Activated T-cell treated with anti-CD3 and anti-CD28 coated beads, Interleukin-2, amount 50 U/mL, for 72 hours (primary cell): ENCODE measurements at regions not wholly inside any gene's neighbourhood (a gene's known extent, or its start where the extent isn't known, plus 50 kb on each side); places are given as distances from the start of the nearest gene placed in this dataset.
"Not testable (repeated sequence)": the region's sequence is repeated elsewhere in the genome, so short reads cannot be mapped to it uniquely, and the experiment has no call there.

ENCODE experiments used
- ATAC-seq, 2 donors: fragments of 150-1000 bp; cut with Tn5 transposase; replicated peaks in 1 of 2; 2 replicates each; pipeline ENCODE4 v1.10.0; 2021; ENCODE audit warnings: moderate library complexity in 2 of 2, mild to moderate bottlenecking in 1 of 2
- DNase-seq, 2 donors: peaks; one replicate each; pipeline ENCODE4 v3.0.0; 2021 to 2022; ENCODE audit warnings: mixed read lengths in 1 of 2
- H3K27ac Mint-ChIP-seq: one replicate; pipeline ENCODE4 v1.8.0; 2022; ENCODE audit warnings: mild to moderate bottlenecking, moderate library complexity, mixed read lengths
- H3K27me3 Mint-ChIP-seq: one replicate; pipeline ENCODE4 v1.8.0; 2022; ENCODE audit warnings: low read depth, mixed read lengths
- H3K36me3 Mint-ChIP-seq, 2 donors: one replicate each; pipeline ENCODE4 v1.8.0; 2022; ENCODE audit warnings: mixed read lengths in 2 of 2, mild to moderate bottlenecking in 1 of 2; ENCODE audit not compliant: insufficient read depth in 2 of 2
- H3K4me1 Mint-ChIP-seq: one replicate; pipeline ENCODE4 v1.8.0; 2022; ENCODE audit warnings: low read depth, mixed read lengths
- H3K4me3 Mint-ChIP-seq, 2 donors: one replicate each; pipeline ENCODE4 v1.8.0; 2022; ENCODE audit warnings: mild to moderate bottlenecking in 2 of 2, mixed read lengths in 2 of 2, moderate library complexity in 2 of 2
- H3K9me3 Mint-ChIP-seq, 2 donors: one replicate each; pipeline ENCODE4 v1.8.0; 2022; ENCODE audit warnings: mixed read lengths in 2 of 2

- Mint-ChIP-seq H3K4me1 (peaks cover 43% of the 10 kb centered on the region), H3K4me3 (no peak overlapping the region), H3K9me3 (peaks cover 0 to 2% of the 10 kb centered on the region in 2 donors), H3K36me3 (peaks cover 0 to 1% of the 10 kb centered on the region in 2 donors), H3K27me3 (peaks cover 20% of the 10 kb centered on the region), H3K27ac (no peak overlapping the region)
- ATAC-seq: no peak
- no peak for DNase-seq
Observed at GRCh38 chr10:3665316-3665908, 119.6 kb downstream of the KLF6 start.

DNA sequence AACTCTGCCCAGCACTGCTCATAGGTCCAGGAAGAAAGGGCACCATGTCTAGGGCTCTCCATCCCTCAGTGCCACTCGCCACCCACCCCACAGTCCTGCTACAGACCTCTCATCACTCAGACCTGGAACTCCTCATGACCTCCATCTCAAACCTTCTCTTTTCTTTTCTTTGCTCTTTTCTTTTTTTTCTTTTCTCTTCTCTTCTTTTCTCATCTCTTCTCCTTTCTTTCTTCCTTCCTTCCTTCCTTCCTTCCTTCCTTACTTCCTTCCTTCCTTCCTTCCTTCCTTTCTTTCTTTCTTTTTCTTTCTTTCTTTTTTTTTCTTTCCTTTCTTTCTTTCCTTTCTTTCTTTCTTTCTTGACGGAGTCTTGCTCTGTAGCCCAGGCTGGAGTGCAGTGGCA lies 122.2 kb downstream of the KLF6 start:
- Mint-ChIP-seq H3K36me3 (peaks cover 0 to 4% of the 10 kb centered on the region in 2 donors), H3K4me1 (peaks cover 16% of the 10 kb centered on the region), H3K4me3 (no peak overlapping the region), H3K27ac (no peak overlapping the region), H3K9me3 (peaks cover 2 to 3% of the 10 kb centered on the region in 2 donors), H3K27me3 (peaks cover 6% of the 10 kb centered on the region)
- ATAC-seq (no peak), DNase-seq (no peak)

DNA sequence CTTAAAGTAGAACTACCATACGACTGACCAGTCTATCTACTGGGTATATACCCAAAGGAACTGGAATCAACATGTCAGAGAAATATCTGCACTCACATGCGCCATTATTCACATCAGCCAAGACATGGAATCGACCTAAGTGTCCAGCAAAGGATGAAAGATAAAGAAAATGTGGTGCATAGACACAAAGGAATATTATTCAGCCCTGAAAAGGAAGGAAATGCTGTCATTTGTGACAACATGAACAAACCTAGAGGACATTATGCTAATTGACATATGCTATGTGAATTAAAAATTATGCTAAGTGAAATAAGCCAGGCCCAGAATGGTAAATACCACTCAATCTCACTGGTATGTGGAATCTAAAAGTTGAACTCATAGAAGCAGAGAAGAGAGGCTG lies 123.7 kb downstream of the KLF6 start:
- Mint-ChIP-seq H3K27ac (no peak overlapping the region), H3K27me3 (peaks cover 10% of the 10 kb centered on the region), H3K9me3 (peaks cover 2 to 3% of the 10 kb centered on the region in 2 donors), H3K36me3 (peaks cover 0 to 4% of the 10 kb centered on the region in 2 donors), H3K4me1 (peaks cover 2% of the 10 kb centered on the region), H3K4me3 (no peak overlapping the region)
- ATAC-seq: no peak
- DNase-seq: no peak

DNA sequence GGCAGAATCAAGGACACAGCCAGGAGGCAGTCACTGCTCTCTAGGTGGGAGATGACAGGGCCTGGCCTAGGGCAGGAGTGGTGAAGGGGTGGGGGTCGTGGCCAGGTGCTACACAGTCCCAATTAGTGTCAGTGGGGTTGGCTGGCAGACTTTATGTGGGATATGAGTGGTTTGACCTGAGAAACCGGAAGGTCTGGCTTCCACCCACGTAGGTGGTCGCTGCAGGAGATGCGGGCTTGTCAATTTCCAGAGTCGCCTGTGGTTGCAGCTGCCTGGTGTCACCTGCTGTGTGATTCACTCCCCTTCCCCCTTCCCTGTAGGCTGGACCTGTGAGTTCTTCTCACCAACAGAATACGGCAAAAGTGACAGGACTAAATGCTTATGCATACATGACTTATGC lies 124.3 kb downstream of the KLF6 start:
- ATAC-seq: no peak
- H3K4me1 Mint-ChIP-seq: peaks cover 1% of the 10 kb centered on the region
- peaks cover 2 to 3% of the 10 kb centered on the region in 2 donors for H3K9me3 Mint-ChIP-seq
- H3K36me3 Mint-ChIP-seq: peaks cover 0 to 4% of the 10 kb centered on the region in 2 donors
- peaks cover 15% of the 10 kb centered on the region for H3K27me3 Mint-ChIP-seq
- no peak for DNase-seq
- no peak overlapping the region for H3K4me3 Mint-ChIP-seq
- H3K27ac Mint-ChIP-seq: no peak overlapping the region

- no peak for ATAC-seq
- peaks cover 29% of the 10 kb centered on the region for H3K27me3 Mint-ChIP-seq
- peaks cover 10% of the 10 kb centered on the region for H3K4me1 Mint-ChIP-seq
- no peak overlapping the region for H3K4me3 Mint-ChIP-seq
- H3K27ac Mint-ChIP-seq: no peak overlapping the region
- H3K9me3 Mint-ChIP-seq: peaks cover 2 to 3% of the 10 kb centered on the region in 2 donors
- no peak for DNase-seq
- peaks cover 0 to 4% of the 10 kb centered on the region in 2 donors for H3K36me3 Mint-ChIP-seq
Observed at GRCh38 chr10:3659203-3659917, 125.6 kb downstream of the KLF6 start.

- no peak for DNase-seq
- peaks cover 2 to 3% of the 10 kb centered on the region in 2 donors for H3K9me3 Mint-ChIP-seq
Observed at GRCh38 chr10:3658766-3659165, 126.2 kb downstream of the KLF6 start.

GRCh38 chr10:3656214-3656613 lies 128.8 kb downstream of the KLF6 start:
- peaks cover 35% of the 10 kb centered on the region for H3K27me3 Mint-ChIP-seq
- H3K27ac Mint-ChIP-seq: peak overlapping the region; percentile 25
- no peak for ATAC-seq
- H3K4me1 Mint-ChIP-seq: peaks cover 19% of the 10 kb centered on the region
- H3K9me3 Mint-ChIP-seq: peaks cover 2 to 3% of the 10 kb centered on the region in 2 donors
- peaks cover 0 to 4% of the 10 kb centered on the region in 2 donors for H3K36me3 Mint-ChIP-seq
- DNase-seq: no peak
- no peak overlapping the region for H3K4me3 Mint-ChIP-seq

More at GRCh38 chr10:3658766-3659165, 126.2 kb downstream of the KLF6 start:
- Mint-ChIP-seq H3K27ac (no peak overlapping the region), H3K4me3 (no peak overlapping the region), H3K27me3 (peaks cover 31% of the 10 kb centered on the region), H3K4me1 (peaks cover 10% of the 10 kb centered on the region), H3K36me3 (peaks cover 0 to 4% of the 10 kb centered on the region in 2 donors)
- no peak for ATAC-seq

DNA sequence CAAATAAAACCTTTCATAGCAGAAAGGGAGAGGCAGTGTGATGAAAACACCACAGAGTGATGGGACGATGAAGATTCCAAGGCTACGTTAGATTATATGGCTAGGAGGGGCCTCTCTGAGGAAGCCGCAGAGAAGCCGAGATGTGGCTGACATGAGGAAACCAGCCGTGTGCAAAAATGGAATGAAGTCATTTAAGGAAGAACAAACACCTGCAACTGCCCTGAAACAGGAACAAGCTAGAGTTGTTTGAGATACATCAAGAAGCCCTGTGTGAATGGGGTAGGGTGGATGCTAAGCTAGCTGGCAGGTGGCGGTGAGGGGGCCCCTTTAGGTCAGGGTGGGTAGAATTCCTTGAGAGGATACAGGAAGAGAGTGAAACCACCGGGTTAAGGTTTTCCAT lies 129.5 kb downstream of the KLF6 start:
- H3K36me3 Mint-ChIP-seq: peaks cover 0 to 4% of the 10 kb centered on the region in 2 donors
- H3K27me3 Mint-ChIP-seq: peaks cover 40% of the 10 kb centered on the region
- ATAC-seq: no peak

GRCh38 chr10:3654980-3655379 lies 130.0 kb downstream of the KLF6 start:
- peaks cover 19% of the 10 kb centered on the region for H3K4me1 Mint-ChIP-seq
- H3K4me3 Mint-ChIP-seq: no peak overlapping the region
- ATAC-seq (no peak), DNase-seq (no peak)
- peaks cover 45% of the 10 kb centered on the region for H3K27me3 Mint-ChIP-seq
- H3K9me3 Mint-ChIP-seq: peaks cover 0 to 2% of the 10 kb centered on the region in 2 donors
- H3K36me3 Mint-ChIP-seq: peaks cover 0 to 1% of the 10 kb centered on the region in 2 donors
- H3K27ac Mint-ChIP-seq: no peak overlapping the region

More for the DNA sequence above, 129.5 kb downstream of the KLF6 start:
- H3K27ac Mint-ChIP-seq: no peak overlapping the region
- no peak overlapping the region for H3K4me3 Mint-ChIP-seq
- peaks cover 19% of the 10 kb centered on the region for H3K4me1 Mint-ChIP-seq
- no peak for DNase-seq
- H3K9me3 Mint-ChIP-seq: peaks cover 1 to 3% of the 10 kb centered on the region in 2 donors

GRCh38 chr10:3654496-3654895 lies 130.5 kb downstream of the KLF6 start:
- H3K36me3 Mint-ChIP-seq: no peaks in the 10 kb centered on the region
- no peak for ATAC-seq
- no peak overlapping the region for H3K27ac Mint-ChIP-seq
- no peak for DNase-seq
- peaks cover 46% of the 10 kb centered on the region for H3K27me3 Mint-ChIP-seq
- H3K4me1 Mint-ChIP-seq: peaks cover 19% of the 10 kb centered on the region
- H3K9me3 Mint-ChIP-seq: no peaks in the 10 kb centered on the region
- no peak overlapping the region for H3K4me3 Mint-ChIP-seq

GRCh38 chr10:3653303-3653702 lies 131.7 kb downstream of the KLF6 start:
- not testable (repeated sequence) for H3K27ac Mint-ChIP-seq, H3K9me3 Mint-ChIP-seq, H3K36me3 Mint-ChIP-seq, DNase-seq, ATAC-seq
- Mint-ChIP-seq H3K4me3 (peak overlapping the region; percentile 67 to 78), H3K27me3 (peaks cover 52% of the 10 kb centered on the region), H3K4me1 (peaks cover 22% of the 10 kb centered on the region)

DNA sequence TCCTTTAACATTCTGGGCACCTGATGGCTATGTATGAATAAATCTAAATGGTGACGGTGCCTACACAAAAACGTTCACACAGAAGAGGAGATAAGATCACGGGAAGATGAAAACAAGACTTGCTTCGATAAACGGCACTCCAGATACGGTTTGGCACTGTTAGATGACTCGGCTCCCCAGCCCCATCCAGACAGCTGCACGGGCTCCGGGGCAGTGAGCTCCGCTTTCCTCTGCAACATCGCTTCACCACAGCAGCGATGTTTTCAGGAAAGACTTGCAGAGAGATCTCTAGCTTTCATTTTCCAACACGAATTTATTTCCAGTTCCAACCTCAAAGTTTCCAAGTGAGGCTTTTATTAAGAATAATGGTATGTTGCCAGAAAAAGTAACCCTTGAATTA lies 132.1 kb downstream of the KLF6 start:
- Mint-ChIP-seq H3K9me3 (peaks cover 0 to 2% of the 10 kb centered on the region in 2 donors), H3K4me3 (peak overlapping the region; percentile 67 to 78), H3K27ac (no peak overlapping the region), H3K36me3 (no peaks in the 10 kb centered on the region), H3K4me1 (peaks cover 22% of the 10 kb centered on the region), H3K27me3 (peaks cover 54% of the 10 kb centered on the region)
- peak in 1 of 2 donors; percentile 14 for DNase-seq
- peak; percentile 47 to 69 for ATAC-seq

DNA sequence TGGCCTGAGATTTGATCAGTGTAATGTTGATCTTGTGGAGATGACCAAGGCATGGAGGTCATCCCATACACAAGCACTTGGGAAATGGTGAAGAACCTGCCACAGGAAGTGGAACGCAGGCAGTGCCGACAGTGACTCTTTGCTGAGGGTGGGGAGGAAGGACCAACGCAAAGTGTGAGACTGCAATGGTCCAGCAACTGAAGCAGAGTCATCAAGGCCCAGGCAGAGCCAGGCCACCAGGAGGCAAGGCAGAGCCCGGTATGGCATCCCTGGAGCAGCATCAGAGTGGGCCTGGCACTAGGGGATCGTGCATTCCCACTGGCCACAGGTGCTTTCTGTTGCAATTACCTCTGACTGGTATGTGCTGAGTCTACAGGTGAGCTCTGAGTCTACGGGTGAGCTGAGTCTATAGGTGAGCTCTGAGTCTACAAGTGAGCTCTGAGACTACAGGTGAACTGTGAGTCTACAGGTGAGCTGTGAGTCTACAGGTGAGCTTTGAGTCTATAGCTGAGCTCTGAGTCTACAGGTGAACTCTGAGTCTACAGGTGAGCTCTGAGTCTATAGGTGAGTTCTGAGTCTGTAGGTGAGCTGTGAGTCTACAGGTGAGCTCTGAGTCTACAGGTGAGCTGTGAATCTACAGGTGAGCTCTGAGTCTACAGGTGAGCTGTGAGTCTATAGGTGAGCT lies 132.9 kb downstream of the KLF6 start:
- no peak for ATAC-seq
- H3K4me1 Mint-ChIP-seq: peaks cover 22% of the 10 kb centered on the region
- DNase-seq: no peak
- H3K9me3 Mint-ChIP-seq: peaks cover 0 to 2% of the 10 kb centered on the region in 2 donors
- H3K4me3 Mint-ChIP-seq: no peak overlapping the region
- peaks cover 54% of the 10 kb centered on the region for H3K27me3 Mint-ChIP-seq
- H3K36me3 Mint-ChIP-seq: no peaks in the 10 kb centered on the region
- no peak overlapping the region for H3K27ac Mint-ChIP-seq
